Neural progenitor cell (in vitro differentiated cells): ENCODE measurements at regions not wholly inside any gene's neighbourhood (a gene's known extent, or its start where the extent isn't known, plus 50 kb on each side); places are given as distances from the start of the nearest gene placed in this dataset.

Experiments used
- DNase-seq: peaks from one replicate; pipeline ENCODE4 v3.0.0-alpha.2; 2016; ENCODE audit warnings: low spot score
- H2AFZ ChIP-seq: fragments of 200-600 bp; sonication (generic); replicated peaks from 2 replicates; pipeline ENCODE4 v1.6.1; 2016; ENCODE audit warnings: antibody characterized with exemption
- H3F3A ChIP-seq: fragments of 200-600 bp; sonication (generic); 2 replicates; pipeline ENCODE4 v1.6.1; 2016; ENCODE audit warnings: antibody characterized with exemption, low read depth
- H3K27ac ChIP-seq: fragments of 200-600 bp; sonication (generic); 2 replicates; pipeline ENCODE4 v1.5.1; 2016; ENCODE audit warnings: mild to moderate bottlenecking
- H3K27me3 ChIP-seq: fragments of 200-600 bp; sonication (generic); 2 replicates; pipeline ENCODE4 v1.6.1; 2016; ENCODE audit warnings: mild to moderate bottlenecking, moderate library complexity
- H3K36me3 ChIP-seq: fragments of 200-600 bp; sonication (generic); 2 replicates; pipeline ENCODE4 v1.5.1; 2016
- H3K4me1 ChIP-seq: fragments of 200-600 bp; sonication (generic); 2 replicates; pipeline ENCODE4 v1.6.1; 2016; ENCODE audit warnings: mixed run types
- H3K4me2 ChIP-seq: fragments of 200-600 bp; sonication (generic); 2 replicates; pipeline ENCODE4 v1.6.1; 2016
- H3K4me3 ChIP-seq: fragments of 200-600 bp; sonication (generic); 2 replicates; pipeline ENCODE4 v1.5.1; 2016
- H3K79me2 ChIP-seq: fragments of 200-600 bp; sonication (generic); 2 replicates; pipeline ENCODE4 v1.6.1; 2016; ENCODE audit warnings: low read depth
- H3K9ac ChIP-seq: fragments of 200-600 bp; sonication (generic); 2 replicates; pipeline ENCODE4 v1.6.1; 2016
- H3K9me3 ChIP-seq: fragments of 200-600 bp; sonication (generic); 2 replicates; pipeline ENCODE4 v1.5.1; 2016; ENCODE audit warnings: low read depth
- H4K20me1 ChIP-seq: fragments of 200-600 bp; sonication (generic); 2 replicates; pipeline ENCODE4 v1.6.1; 2016; ENCODE audit warnings: low read depth
- H3K27ac Mint-ChIP-seq: 3 replicates; pipeline ENCODE4 v1.8.0; 2021; ENCODE audit warnings: mixed read lengths
- H3K27me3 Mint-ChIP-seq: 2 replicates; pipeline ENCODE4 v1.8.0; 2022; ENCODE audit warnings: low read depth, mild to moderate bottlenecking, inconsistent platforms, moderate library complexity, mixed read lengths; ENCODE audit not compliant: insufficient read depth
- H3K36me3 Mint-ChIP-seq: 3 replicates; pipeline ENCODE4 v1.8.0; 2021; ENCODE audit warnings: mixed read lengths
- H3K4me1 Mint-ChIP-seq: 3 replicates; pipeline ENCODE4 v1.8.0; 2021; ENCODE audit warnings: mixed read lengths
- H3K4me3 Mint-ChIP-seq: 3 replicates; pipeline ENCODE4 v1.8.0; 2021; ENCODE audit warnings: mild to moderate bottlenecking, moderate library complexity, mixed read lengths
- H3K9me3 Mint-ChIP-seq: 3 replicates; pipeline ENCODE4 v1.8.0; 2020; ENCODE audit warnings: mixed read lengths
- CTCF ChIP-seq: fragments of 200-600 bp; sonication (generic); IDR thresholded peaks from 2 replicates; pipeline ENCODE4 v1.5.1; 2017; ENCODE audit warnings: antibody characterized with exemption, mild to moderate bottlenecking
- EZH2 ChIP-seq: fragments of 200-600 bp; sonication (generic); IDR thresholded peaks from 2 replicates; pipeline ENCODE4 v1.6.1; 2017; ENCODE audit warnings: antibody characterized with exemption, mild to moderate bottlenecking, moderate library complexity
- EZH2phosphoT487 ChIP-seq: fragments of 200-600 bp; sonication (generic); IDR thresholded peaks from 2 replicates; pipeline ENCODE4 v1.6.1; 2017; ENCODE audit warnings: antibody characterized with exemption

- H3F3A ChIP-seq = peaks cover 7% of the 10 kb centered on the region
- DNase-seq = no peak
- H3K27ac Mint-ChIP-seq = no peak overlapping the region
- peaks cover 4% of the 10 kb centered on the region for H3K27me3 Mint-ChIP-seq
- no peak overlapping the region for H3K9ac ChIP-seq
- no peaks in the 10 kb centered on the region for H3K36me3 ChIP-seq
- no peaks in the 10 kb centered on the region for H3K9me3 ChIP-seq
- TF ChIP-seq EZH2phosphoT487 (no peak), EZH2 (no peak)
- no peak overlapping the region for H3K4me3 ChIP-seq
- no peak overlapping the region for H3K4me2 ChIP-seq
- H3K4me3 Mint-ChIP-seq = no peak overlapping the region
- H2AFZ ChIP-seq = no peak overlapping the region
- H3K27ac ChIP-seq = no peak overlapping the region
- no peaks in the 10 kb centered on the region for H3K36me3 Mint-ChIP-seq
- no peaks in the 10 kb centered on the region for H3K27me3 ChIP-seq
- H3K9me3 Mint-ChIP-seq = no peaks in the 10 kb centered on the region
- no peaks in the 10 kb centered on the region for H3K79me2 ChIP-seq
- peaks cover 35% of the 10 kb centered on the region for H3K4me1 ChIP-seq
- H3K4me1 Mint-ChIP-seq = peaks cover 36% of the 10 kb centered on the region
- no peaks in the 10 kb centered on the region for H4K20me1 ChIP-seq
Measured at GRCh38 chr6:14659841-14660240, 542.3 kb downstream of the CD83 start.

- no peak overlapping the region for H3K4me3 Mint-ChIP-seq
- Histone ChIP-seq H3K9ac (no peak overlapping the region), H3K27me3 (no peaks in the 10 kb centered on the region), H3K79me2 (no peaks in the 10 kb centered on the region), H4K20me1 (no peaks in the 10 kb centered on the region), H3K4me3 (no peak overlapping the region), H3K4me2 (peak overlapping the region; percentile 13), H3F3A (peaks cover 11% of the 10 kb centered on the region), H3K4me1 (peaks cover 36% of the 10 kb centered on the region), H3K9me3 (no peaks in the 10 kb centered on the region), H3K36me3 (no peaks in the 10 kb centered on the region), H2AFZ (peak overlapping the region; percentile 36), H3K27ac (no peak overlapping the region)
- H3K36me3 Mint-ChIP-seq = no peaks in the 10 kb centered on the region
- no peak overlapping the region for H3K27ac Mint-ChIP-seq
- peaks cover 29% of the 10 kb centered on the region for H3K4me1 Mint-ChIP-seq
- no peak for DNase-seq
- H3K9me3 Mint-ChIP-seq = no peaks in the 10 kb centered on the region
- peaks cover 4% of the 10 kb centered on the region for H3K27me3 Mint-ChIP-seq
- no peak for TF ChIP-seq CTCF
- TF ChIP-seq EZH2 = no peak
- no peak for TF ChIP-seq EZH2phosphoT487
Measured at GRCh38 chr6:14660806-14661579, 543.4 kb downstream of the CD83 start.

GRCh38 chr6:14661691-14662090 lies 544.1 kb downstream of the CD83 start:
- H3K4me3 Mint-ChIP-seq = no peak overlapping the region
- Histone ChIP-seq H4K20me1 (no peaks in the 10 kb centered on the region), H3K27me3 (no peaks in the 10 kb centered on the region), H3K27ac (no peak overlapping the region), H3K4me1 (peaks cover 32% of the 10 kb centered on the region), H3K36me3 (no peaks in the 10 kb centered on the region), H3K79me2 (no peaks in the 10 kb centered on the region), H3K4me3 (no peak overlapping the region), H2AFZ (peak overlapping the region; percentile 36), H3K9ac (no peak overlapping the region), H3K9me3 (no peaks in the 10 kb centered on the region), H3F3A (peaks cover 11% of the 10 kb centered on the region), H3K4me2 (peak overlapping the region; percentile 13)
- DNase-seq = peak; percentile 52
- peaks cover 24% of the 10 kb centered on the region for H3K4me1 Mint-ChIP-seq
- H3K9me3 Mint-ChIP-seq = no peaks in the 10 kb centered on the region
- no peak overlapping the region for H3K27ac Mint-ChIP-seq
- no peaks in the 10 kb centered on the region for H3K36me3 Mint-ChIP-seq
- peaks cover 7% of the 10 kb centered on the region for H3K27me3 Mint-ChIP-seq
- TF ChIP-seq CTCF (no peak), EZH2 (no peak)

GRCh38 chr6:14664112-14664601 lies 546.6 kb downstream of the CD83 start:
- peaks cover 11% of the 10 kb centered on the region for H3F3A ChIP-seq
- H3K27ac Mint-ChIP-seq = no peak overlapping the region
- H3K27ac ChIP-seq = no peak overlapping the region
- no peak overlapping the region for H3K4me3 ChIP-seq
- H3K36me3 ChIP-seq = no peaks in the 10 kb centered on the region
- TF ChIP-seq CTCF = no peak
- no peaks in the 10 kb centered on the region for H3K79me2 ChIP-seq
- no peaks in the 10 kb centered on the region for H3K36me3 Mint-ChIP-seq
- no peak for DNase-seq
- no peaks in the 10 kb centered on the region for H3K27me3 ChIP-seq
- H3K9me3 ChIP-seq = no peaks in the 10 kb centered on the region
- no peak overlapping the region for H3K4me2 ChIP-seq
- no peaks in the 10 kb centered on the region for H4K20me1 ChIP-seq
- H3K4me1 ChIP-seq = peaks cover 28% of the 10 kb centered on the region
- no peak overlapping the region for H3K4me3 Mint-ChIP-seq
- H3K9me3 Mint-ChIP-seq = no peaks in the 10 kb centered on the region
- peak overlapping the region; percentile 78 for H2AFZ ChIP-seq
- H3K4me1 Mint-ChIP-seq = peaks cover 13% of the 10 kb centered on the region
- no peak overlapping the region for H3K9ac ChIP-seq
- peaks cover 7% of the 10 kb centered on the region for H3K27me3 Mint-ChIP-seq
